ENCODE measurements at regions not wholly inside any gene's neighbourhood (a gene's known extent, or its start where the extent isn't known, plus 50 kb on each side); places are given as distances from the start of the nearest gene placed in this dataset.

- H3K4me2 ChIP-seq (ENCODE audit: low read length), result no peak overlapping the region
- H3K36me3 ChIP-seq (ENCODE audit: control insufficient read depth, insufficient read depth, low read length), result no peaks in the 10 kb centered on the region
- H3K4me1 ChIP-seq, result no peaks in the 10 kb centered on the region
- no peak overlapping the region for H2AFZ ChIP-seq
- H3K9ac ChIP-seq, result no peak overlapping the region
- TF ChIP-seq CTCF (IDR thresholded peaks at IDR 0.05), result no peak
- no peaks in the 10 kb centered on the region for H3K27me3 ChIP-seq (ENCODE audit: control insufficient read depth, insufficient read depth, low read length)
- H3K4me3 ChIP-seq (ENCODE audit: low read depth, low read length), result no peak overlapping the region
- no peak overlapping the region for H3K27ac ChIP-seq
- H3K9me3 ChIP-seq (ENCODE audit: control insufficient read depth, low read length), result no peaks in the 10 kb centered on the region
- H3K79me2 ChIP-seq, result no peaks in the 10 kb centered on the region
Observed at GRCh38 chr18:8944871-8945245, 157.6 kb upstream of the NDUFV2 start.

- H3K36me3 ChIP-seq (ENCODE audit: control insufficient read depth, insufficient read depth, low read length), result no peaks in the 10 kb centered on the region
- no peak overlapping the region for H3K27ac ChIP-seq
- no peak for TF ChIP-seq CTCF (IDR thresholded peaks at IDR 0.05)
- H3K4me2 ChIP-seq (ENCODE audit: low read length), result no peak overlapping the region
- no peaks in the 10 kb centered on the region for H3K27me3 ChIP-seq (ENCODE audit: control insufficient read depth, insufficient read depth, low read length)
- no peak overlapping the region for H2AFZ ChIP-seq
- H3K9me3 ChIP-seq (ENCODE audit: control insufficient read depth, low read length), result no peaks in the 10 kb centered on the region
- no peak overlapping the region for H3K9ac ChIP-seq
- H3K4me3 ChIP-seq (ENCODE audit: low read depth, low read length), result no peak overlapping the region
- H3K4me1 ChIP-seq, result no peaks in the 10 kb centered on the region
- no peaks in the 10 kb centered on the region for H3K79me2 ChIP-seq
Observed at GRCh38 chr18:8945514-8945913, 157.0 kb upstream of the NDUFV2 start.

- Histone ChIP-seq H3K36me3 (ENCODE audit: control insufficient read depth, insufficient read depth, low read length) (no peaks in the 10 kb centered on the region), H3K4me2 (ENCODE audit: low read length) (no peak overlapping the region), H3K4me3 (ENCODE audit: low read depth, low read length) (no peak overlapping the region), H3K4me1 (no peaks in the 10 kb centered on the region), H3K9me3 (ENCODE audit: control insufficient read depth, low read length) (no peaks in the 10 kb centered on the region), H3K9ac (no peak overlapping the region), H3K27ac (no peak overlapping the region), H3K27me3 (ENCODE audit: control insufficient read depth, insufficient read depth, low read length) (no peaks in the 10 kb centered on the region), H2AFZ (no peak overlapping the region), H3K79me2 (no peaks in the 10 kb centered on the region)
- no peak for TF ChIP-seq CTCF (IDR thresholded peaks at IDR 0.05)
Observed at GRCh38 chr18:8946066-8946838, 156.2 kb upstream of the NDUFV2 start.

- Histone ChIP-seq H3K4me3 (ENCODE audit: low read depth, low read length) (no peak overlapping the region), H3K79me2 (no peaks in the 10 kb centered on the region), H3K27me3 (ENCODE audit: control insufficient read depth, insufficient read depth, low read length) (no peaks in the 10 kb centered on the region), H3K27ac (no peak overlapping the region), H3K9me3 (ENCODE audit: control insufficient read depth, low read length) (no peaks in the 10 kb centered on the region), H3K4me1 (no peaks in the 10 kb centered on the region), H2AFZ (no peak overlapping the region), H3K36me3 (ENCODE audit: control insufficient read depth, insufficient read depth, low read length) (no peaks in the 10 kb centered on the region), H3K4me2 (ENCODE audit: low read length) (no peak overlapping the region), H3K9ac (no peak overlapping the region)
- no peak for TF ChIP-seq CTCF (IDR thresholded peaks at IDR 0.05)
Observed at GRCh38 chr18:8947566-8947965, 154.9 kb upstream of the NDUFV2 start.

GRCh38 chr18:8948011-8948410 is 154.5 kb upstream of the NDUFV2 start:
- no peak for TF ChIP-seq CTCF (IDR thresholded peaks at IDR 0.05)
- Histone ChIP-seq H3K9me3 (ENCODE audit: control insufficient read depth, low read length) (no peaks in the 10 kb centered on the region), H2AFZ (no peak overlapping the region), H3K79me2 (no peaks in the 10 kb centered on the region), H3K9ac (no peak overlapping the region), H3K4me3 (ENCODE audit: low read depth, low read length) (no peak overlapping the region), H3K27ac (no peak overlapping the region), H3K27me3 (ENCODE audit: control insufficient read depth, insufficient read depth, low read length) (no peaks in the 10 kb centered on the region), H3K36me3 (ENCODE audit: control insufficient read depth, insufficient read depth, low read length) (no peaks in the 10 kb centered on the region), H3K4me2 (ENCODE audit: low read length) (no peak overlapping the region), H3K4me1 (no peaks in the 10 kb centered on the region)

Data from parathyroid adenoma (tissue), 2 donors.